ENCODE measurements at regions not wholly inside any gene's neighbourhood (a gene's known extent, or its start where the extent isn't known, plus 50 kb on each side); places are given as distances from the start of the nearest gene placed in this dataset.

GRCh38 chr4:163920426-163920825 is 425.9 kb downstream of the TMA16 start:
- H3K4me3 ChIP-seq (ENCODE audit: low read length): no peak overlapping the region
- H3K4me1 ChIP-seq (ENCODE audit: control insufficient read depth, insufficient read depth, low read length): no peaks in the 10 kb centered on the region
- no peaks in the 10 kb centered on the region for H3K36me3 ChIP-seq (ENCODE audit: control insufficient read depth, insufficient read depth, low read length, severe bottlenecking)
- H3K9me3 ChIP-seq (ENCODE audit: control insufficient read depth, low read length): no peaks in the 10 kb centered on the region
- H3K27me3 ChIP-seq (replicated peaks; ENCODE audit: control insufficient read depth, insufficient read depth, low read length): no peaks in the 10 kb centered on the region
- DNase-seq (ENCODE audit: low read depth): no peak
- no peak overlapping the region for H3K9ac ChIP-seq (ENCODE audit: low read length)

GRCh38 chr4:163922302-163922701 is 427.8 kb downstream of the TMA16 start:
- Histone ChIP-seq H3K4me3 (ENCODE audit: low read length) (no peak overlapping the region), H3K36me3 (ENCODE audit: control insufficient read depth, insufficient read depth, low read length, severe bottlenecking) (no peaks in the 10 kb centered on the region), H3K4me1 (ENCODE audit: control insufficient read depth, insufficient read depth, low read length) (no peaks in the 10 kb centered on the region), H3K27me3 (replicated peaks; ENCODE audit: control insufficient read depth, insufficient read depth, low read length) (no peaks in the 10 kb centered on the region), H3K9me3 (ENCODE audit: control insufficient read depth, low read length) (no peaks in the 10 kb centered on the region), H3K9ac (ENCODE audit: low read length) (no peak overlapping the region)
- no peak for DNase-seq (ENCODE audit: low read depth)

DNA sequence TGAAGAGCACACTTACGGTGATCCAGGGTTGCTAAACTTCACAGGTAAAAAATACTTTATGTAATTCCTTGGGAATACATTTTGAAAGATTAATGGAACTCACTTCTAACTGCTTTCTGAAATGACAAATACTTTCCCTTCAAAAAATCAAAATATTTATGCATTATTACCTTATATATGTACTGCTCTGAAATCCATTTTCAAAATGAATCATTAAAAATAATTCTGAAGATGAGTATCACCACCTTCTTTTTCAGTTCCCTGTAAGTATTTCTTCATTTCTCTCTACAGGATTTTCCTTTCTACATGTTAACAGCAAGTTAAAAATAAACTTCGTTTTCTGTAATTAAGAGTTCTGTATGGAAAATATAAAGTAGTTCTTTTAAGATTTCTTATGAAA is 428.6 kb downstream of the TMA16 start:
- Histone ChIP-seq H3K27me3 (replicated peaks; ENCODE audit: control insufficient read depth, insufficient read depth, low read length) (no peaks in the 10 kb centered on the region), H3K9ac (ENCODE audit: low read length) (no peak overlapping the region), H3K36me3 (ENCODE audit: control insufficient read depth, insufficient read depth, low read length, severe bottlenecking) (no peaks in the 10 kb centered on the region), H3K4me1 (ENCODE audit: control insufficient read depth, insufficient read depth, low read length) (no peaks in the 10 kb centered on the region), H3K9me3 (ENCODE audit: control insufficient read depth, low read length) (no peaks in the 10 kb centered on the region), H3K4me3 (ENCODE audit: low read length) (no peak overlapping the region)
- no peak for DNase-seq (ENCODE audit: low read depth)

- no peak overlapping the region for H3K9ac ChIP-seq (ENCODE audit: low read length)
- no peaks in the 10 kb centered on the region for H3K4me1 ChIP-seq (ENCODE audit: control insufficient read depth, insufficient read depth, low read length)
- H3K27me3 ChIP-seq (replicated peaks; ENCODE audit: control insufficient read depth, insufficient read depth, low read length): no peaks in the 10 kb centered on the region
- H3K4me3 ChIP-seq (ENCODE audit: low read length): no peak overlapping the region
- H3K9me3 ChIP-seq (ENCODE audit: control insufficient read depth, low read length): no peaks in the 10 kb centered on the region
- no peak for DNase-seq (ENCODE audit: low read depth)
- H3K36me3 ChIP-seq (ENCODE audit: control insufficient read depth, insufficient read depth, low read length, severe bottlenecking): no peaks in the 10 kb centered on the region
Observed at GRCh38 chr4:163930086-163930485, 435.6 kb downstream of the TMA16 start.

- H3K4me3 ChIP-seq (ENCODE audit: low read length): no peak overlapping the region
- DNase-seq (ENCODE audit: low read depth): no peak
- H3K9ac ChIP-seq (ENCODE audit: low read length): no peak overlapping the region
- H3K4me1 ChIP-seq (ENCODE audit: control insufficient read depth, insufficient read depth, low read length): no peaks in the 10 kb centered on the region
- H3K27me3 ChIP-seq (replicated peaks; ENCODE audit: control insufficient read depth, insufficient read depth, low read length): no peaks in the 10 kb centered on the region
- H3K36me3 ChIP-seq (ENCODE audit: control insufficient read depth, insufficient read depth, low read length, severe bottlenecking): no peaks in the 10 kb centered on the region
- H3K9me3 ChIP-seq (ENCODE audit: control insufficient read depth, low read length): no peaks in the 10 kb centered on the region
Observed at GRCh38 chr4:163932504-163932903, 438.0 kb downstream of the TMA16 start.

- peaks cover 9% of the 10 kb centered on the region for H3K9me3 ChIP-seq (ENCODE audit: control insufficient read depth, low read length)
- H3K36me3 ChIP-seq (ENCODE audit: control insufficient read depth, insufficient read depth, low read length, severe bottlenecking): no peaks in the 10 kb centered on the region
- H3K4me3 ChIP-seq (ENCODE audit: low read length): no peak overlapping the region
- H3K9ac ChIP-seq (ENCODE audit: low read length): no peak overlapping the region
- no peaks in the 10 kb centered on the region for H3K27me3 ChIP-seq (replicated peaks; ENCODE audit: control insufficient read depth, insufficient read depth, low read length)
- no peak for DNase-seq (ENCODE audit: low read depth)
- no peaks in the 10 kb centered on the region for H3K4me1 ChIP-seq (ENCODE audit: control insufficient read depth, insufficient read depth, low read length)
Observed at GRCh38 chr4:163939597-163939996, 445.1 kb downstream of the TMA16 start.

DNA sequence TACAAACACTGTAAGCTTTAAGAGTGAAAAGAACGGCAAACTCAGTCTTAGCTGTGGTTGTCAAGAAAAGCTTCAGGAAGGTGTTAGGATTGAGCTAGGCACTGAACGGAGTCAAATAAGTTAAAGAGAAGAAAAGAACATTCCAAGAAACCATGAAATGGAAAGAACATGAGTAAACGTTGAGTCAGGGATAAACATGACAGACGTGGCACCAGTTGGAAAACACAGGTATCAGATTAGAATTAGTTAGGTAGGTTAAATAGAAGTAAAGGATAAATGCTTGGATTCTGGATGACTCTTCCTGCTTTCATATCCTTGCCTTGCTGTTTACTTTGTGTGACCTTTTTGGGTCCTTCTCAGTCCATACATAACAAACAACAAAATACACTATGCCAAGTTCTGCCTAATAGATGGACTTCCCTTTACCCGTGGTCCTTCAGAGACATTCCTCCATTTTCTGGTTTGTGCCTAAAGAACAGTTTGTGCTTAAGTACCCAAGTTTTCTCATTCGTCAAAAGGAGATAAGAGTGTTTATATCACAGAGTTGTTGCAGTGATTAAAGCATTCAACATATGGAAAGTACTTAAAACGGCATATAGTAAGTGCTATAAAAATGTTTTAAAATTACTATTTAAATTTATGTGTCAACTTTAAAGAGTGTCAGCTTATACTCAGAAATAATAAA is 446.9 kb downstream of the TMA16 start:
- H3K4me3 ChIP-seq (ENCODE audit: low read length): no peak overlapping the region
- no peaks in the 10 kb centered on the region for H3K4me1 ChIP-seq (ENCODE audit: control insufficient read depth, insufficient read depth, low read length)
- H3K9me3 ChIP-seq (ENCODE audit: control insufficient read depth, low read length): peaks cover 9% of the 10 kb centered on the region
- H3K27me3 ChIP-seq (replicated peaks; ENCODE audit: control insufficient read depth, insufficient read depth, low read length): no peaks in the 10 kb centered on the region
- no peak overlapping the region for H3K9ac ChIP-seq (ENCODE audit: low read length)
- no peak for DNase-seq (ENCODE audit: low read depth)
- no peaks in the 10 kb centered on the region for H3K36me3 ChIP-seq (ENCODE audit: control insufficient read depth, insufficient read depth, low read length, severe bottlenecking)

DNA sequence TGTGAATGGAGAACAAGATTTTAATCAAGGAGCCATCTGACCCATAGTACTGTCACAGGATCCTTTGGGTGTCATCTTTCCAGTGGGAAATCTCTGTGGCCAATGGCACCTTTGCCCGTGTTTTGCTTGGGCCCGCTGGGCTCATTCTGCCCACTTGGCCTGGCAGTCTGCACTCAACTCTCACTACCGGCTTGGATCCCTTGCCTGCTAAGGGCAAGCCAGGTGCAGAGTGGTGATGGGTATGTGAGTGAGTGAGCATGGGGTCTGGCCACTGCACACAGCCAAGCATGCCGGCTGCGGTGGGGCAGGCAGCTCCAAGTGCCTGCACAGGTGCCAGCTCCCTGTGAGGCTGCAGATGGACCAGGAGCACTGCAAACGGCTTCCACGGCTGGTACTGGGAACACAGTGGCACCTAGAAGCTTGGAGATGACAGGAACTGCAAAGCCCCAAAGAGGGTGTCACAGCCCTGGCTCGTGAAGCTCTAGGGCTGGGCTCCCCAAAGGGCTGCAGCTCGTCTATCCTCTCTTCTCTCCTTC is 454.5 kb downstream of the TMA16 start:
- H3K27me3 ChIP-seq (replicated peaks; ENCODE audit: control insufficient read depth, insufficient read depth, low read length): no peaks in the 10 kb centered on the region
- no peaks in the 10 kb centered on the region for H3K9me3 ChIP-seq (ENCODE audit: control insufficient read depth, low read length)
- H3K4me3 ChIP-seq (ENCODE audit: low read length): no peak overlapping the region
- DNase-seq (ENCODE audit: low read depth): no peak
- H3K36me3 ChIP-seq (ENCODE audit: control insufficient read depth, insufficient read depth, low read length, severe bottlenecking): no peaks in the 10 kb centered on the region
- no peaks in the 10 kb centered on the region for H3K4me1 ChIP-seq (ENCODE audit: control insufficient read depth, insufficient read depth, low read length)
- no peak overlapping the region for H3K9ac ChIP-seq (ENCODE audit: low read length)

DNA sequence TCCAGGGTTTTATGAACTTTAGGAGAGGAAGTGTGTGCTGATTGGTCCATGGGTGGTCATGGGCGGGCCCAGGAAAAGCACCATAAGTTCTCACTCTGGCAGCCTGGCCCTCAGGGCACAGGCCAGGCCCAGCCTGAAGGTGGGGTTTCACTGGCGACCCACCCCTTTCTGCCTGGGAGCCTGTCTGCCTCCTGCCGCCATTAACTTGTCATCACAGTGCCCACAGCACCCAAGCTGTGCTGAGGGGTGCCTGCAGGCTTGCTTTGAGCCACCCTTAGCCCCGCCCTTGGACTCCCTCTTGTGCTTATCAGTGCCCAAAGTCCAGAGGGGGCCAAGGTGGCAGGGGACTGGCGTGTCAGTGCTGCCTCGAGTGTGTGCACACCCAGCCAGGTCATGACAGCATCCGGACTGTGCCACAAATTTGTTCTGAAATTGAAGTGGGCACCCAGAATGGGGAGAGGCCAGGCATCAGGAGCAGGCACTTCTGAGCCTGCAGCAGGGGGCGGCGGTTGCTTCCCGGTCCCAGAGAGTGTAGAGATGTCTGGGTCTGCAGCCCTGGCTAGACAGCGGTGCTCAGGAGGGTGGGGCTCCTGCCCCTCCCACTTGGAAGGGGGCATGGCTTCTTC is 455.6 kb downstream of the TMA16 start:
- no peak for DNase-seq (ENCODE audit: low read depth)
- Histone ChIP-seq H3K27me3 (replicated peaks; ENCODE audit: control insufficient read depth, insufficient read depth, low read length) (no peaks in the 10 kb centered on the region), H3K36me3 (ENCODE audit: control insufficient read depth, insufficient read depth, low read length, severe bottlenecking) (no peaks in the 10 kb centered on the region)

DNA sequence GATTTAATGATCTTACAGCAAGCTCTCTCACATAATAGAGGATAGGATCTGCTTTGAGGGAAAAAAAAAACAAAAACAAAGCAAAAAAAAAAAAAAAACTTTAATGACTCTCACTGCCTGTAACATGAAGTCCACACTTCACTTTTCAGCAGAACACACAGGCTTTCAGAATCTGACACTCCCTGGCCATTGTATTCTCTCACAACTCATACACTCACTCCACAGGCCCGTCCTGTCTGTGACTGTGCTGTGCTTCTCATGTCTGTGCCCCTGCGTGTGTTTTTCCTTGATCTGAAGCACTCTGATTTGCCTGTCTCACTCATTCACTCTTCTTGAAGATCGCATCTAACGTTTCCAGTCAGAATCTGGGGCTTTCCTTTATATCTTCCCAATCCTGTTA is 460.8 kb downstream of the TMA16 start:
- Histone ChIP-seq H3K4me3 (ENCODE audit: low read length) (no peak overlapping the region), H3K27me3 (replicated peaks; ENCODE audit: control insufficient read depth, insufficient read depth, low read length) (no peaks in the 10 kb centered on the region), H3K9me3 (ENCODE audit: control insufficient read depth, low read length) (no peaks in the 10 kb centered on the region), H3K9ac (ENCODE audit: low read length) (no peak overlapping the region), H3K4me1 (ENCODE audit: control insufficient read depth, insufficient read depth, low read length) (no peaks in the 10 kb centered on the region), H3K36me3 (ENCODE audit: control insufficient read depth, insufficient read depth, low read length, severe bottlenecking) (no peaks in the 10 kb centered on the region)
- no peak for DNase-seq (ENCODE audit: low read depth)

More for the DNA sequence above, 455.6 kb downstream of the TMA16 start:
- Histone ChIP-seq H3K9me3 (ENCODE audit: control insufficient read depth, low read length) (no peaks in the 10 kb centered on the region), H3K4me1 (ENCODE audit: control insufficient read depth, insufficient read depth, low read length) (no peaks in the 10 kb centered on the region), H3K9ac (ENCODE audit: low read length) (no peak overlapping the region), H3K4me3 (ENCODE audit: low read length) (no peak overlapping the region)

DNA sequence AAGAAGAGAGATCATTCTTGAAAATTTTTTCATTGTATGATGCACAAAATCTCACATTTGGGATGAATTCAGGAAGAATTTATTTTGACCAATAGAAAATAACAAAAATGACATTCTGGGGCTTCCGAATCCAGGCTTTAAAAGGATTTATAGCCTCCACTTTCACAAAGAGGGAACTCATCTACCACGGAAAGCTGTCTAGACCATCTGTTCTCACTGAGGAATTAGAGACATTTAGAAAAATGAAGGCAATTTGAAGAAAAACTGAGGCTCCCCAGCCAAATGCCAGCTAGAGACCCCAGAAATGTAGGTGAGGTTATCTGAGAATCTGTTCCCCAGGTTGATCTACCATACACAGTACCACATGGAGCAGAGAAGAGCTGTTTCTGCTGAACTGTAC is 464.3 kb downstream of the TMA16 start:
- H3K9me3 ChIP-seq (ENCODE audit: control insufficient read depth, low read length): no peaks in the 10 kb centered on the region
- no peaks in the 10 kb centered on the region for H3K4me1 ChIP-seq (ENCODE audit: control insufficient read depth, insufficient read depth, low read length)
- no peak overlapping the region for H3K4me3 ChIP-seq (ENCODE audit: low read length)
- H3K27me3 ChIP-seq (replicated peaks; ENCODE audit: control insufficient read depth, insufficient read depth, low read length): no peaks in the 10 kb centered on the region
- DNase-seq (ENCODE audit: low read depth): no peak
- H3K9ac ChIP-seq (ENCODE audit: low read length): no peak overlapping the region
- H3K36me3 ChIP-seq (ENCODE audit: control insufficient read depth, insufficient read depth, low read length, severe bottlenecking): no peaks in the 10 kb centered on the region

All from adipocyte (in vitro differentiated cells).